ENCODE measurements at regions not wholly inside any gene's neighbourhood (a gene's known extent, or its start where the extent isn't known, plus 50 kb on each side); places are given as distances from the start of the nearest gene placed in this dataset.

DNA sequence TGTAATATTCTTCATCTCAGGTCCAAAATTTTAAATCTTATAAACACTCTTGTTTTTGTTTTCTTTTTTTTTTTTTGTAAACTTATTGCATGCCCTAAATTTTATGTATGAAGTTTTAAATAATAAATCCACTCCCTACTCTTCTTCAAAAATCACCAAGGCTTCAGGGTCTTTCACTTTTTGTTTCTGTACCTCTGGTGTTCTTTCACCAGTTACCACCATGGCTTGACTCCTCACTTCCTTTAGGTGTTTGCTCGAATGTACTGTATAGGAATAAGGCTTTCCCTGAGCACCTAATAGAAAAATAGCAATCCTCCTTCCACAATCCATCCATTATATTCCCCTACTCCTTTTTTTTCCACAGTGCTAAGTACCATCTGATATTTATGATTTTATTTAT is 962.8 kb upstream of the POT1 start:
- POLR2A ChIA-PET, result no interaction called here
- no peak overlapping the region for H3K4me3 Mint-ChIP-seq (ENCODE audit: unreplicated experiment)

DNA sequence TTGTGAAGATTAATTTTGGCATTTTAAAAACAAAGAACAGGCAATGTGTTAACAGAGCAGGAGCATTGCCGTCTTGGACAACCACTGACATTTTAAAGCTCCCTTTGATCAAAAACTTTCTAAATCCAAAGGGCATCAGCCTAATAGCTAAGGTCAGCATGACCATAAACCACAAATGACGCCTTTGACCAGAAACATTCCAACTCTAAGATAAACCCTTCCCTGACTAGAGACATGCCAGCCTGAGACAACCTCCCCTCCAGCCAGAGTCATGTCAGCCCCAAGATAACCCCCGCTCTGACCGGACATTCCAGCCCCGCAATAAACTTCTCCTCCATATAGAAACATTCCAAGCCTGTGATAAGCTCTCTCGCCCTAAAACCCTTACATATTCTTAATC is 949.4 kb upstream of the POT1 start:
- CTCF ChIA-PET, result no interaction called here
- Mint-ChIP-seq H3K36me3 (ENCODE audit: insufficient read depth, unreplicated experiment) (no peaks in the 10 kb centered on the region), H3K9me3 (ENCODE audit: unreplicated experiment) (no peaks in the 10 kb centered on the region), H3K27me3 (ENCODE audit: insufficient read depth, unreplicated experiment) (no peaks in the 10 kb centered on the region), H3K27ac (ENCODE audit: unreplicated experiment) (no peak overlapping the region), H3K4me1 (ENCODE audit: low read depth, unreplicated experiment) (no peaks in the 10 kb centered on the region), H3K4me3 (ENCODE audit: unreplicated experiment) (no peak overlapping the region)
- TF ChIP-seq, protein P1, sequence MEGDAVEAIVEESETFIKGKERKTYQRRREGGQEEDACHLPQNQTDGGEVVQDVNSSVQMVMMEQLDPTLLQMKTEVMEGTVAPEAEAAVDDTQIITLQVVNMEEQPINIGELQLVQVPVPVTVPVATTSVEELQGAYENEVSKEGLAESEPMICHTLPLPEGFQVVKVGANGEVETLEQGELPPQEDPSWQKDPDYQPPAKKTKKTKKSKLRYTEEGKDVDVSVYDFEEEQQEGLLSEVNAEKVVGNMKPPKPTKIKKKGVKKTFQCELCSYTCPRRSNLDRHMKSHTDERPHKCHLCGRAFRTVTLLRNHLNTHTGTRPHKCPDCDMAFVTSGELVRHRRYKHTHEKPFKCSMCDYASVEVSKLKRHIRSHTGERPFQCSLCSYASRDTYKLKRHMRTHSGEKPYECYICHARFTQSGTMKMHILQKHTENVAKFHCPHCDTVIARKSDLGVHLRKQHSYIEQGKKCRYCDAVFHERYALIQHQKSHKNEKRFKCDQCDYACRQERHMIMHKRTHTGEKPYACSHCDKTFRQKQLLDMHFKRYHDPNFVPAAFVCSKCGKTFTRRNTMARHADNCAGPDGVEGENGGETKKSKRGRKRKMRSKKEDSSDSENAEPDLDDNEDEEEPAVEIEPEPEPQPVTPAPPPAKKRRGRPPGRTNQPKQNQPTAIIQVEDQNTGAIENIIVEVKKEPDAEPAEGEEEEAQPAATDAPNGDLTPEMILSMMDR (IDR thresholded peaks at IDR 0.05; ENCODE audit: insufficient read depth in 1 of 2, low read depth in 1 of 2, low read length in 1 of 2, severe bottlenecking in 1 of 2, unreplicated experiment in 1 of 2), result no peak
- POLR2A ChIA-PET, result no interaction called here
- Histone ChIP-seq H3K4me1 (peaks cover 10% of the 10 kb centered on the region), H3K9me3 (peaks cover 13% of the 10 kb centered on the region), H3K4me3 (ENCODE audit: low read depth, low read length) (no peak overlapping the region), H3K36me3 (ENCODE audit: control insufficient read depth, insufficient read depth, low read length) (no peaks in the 10 kb centered on the region), H3K27me3 (replicated peaks; ENCODE audit: control insufficient read depth, insufficient read depth, low read length) (no peaks in the 10 kb centered on the region)
- peak; percentile 59 to 79 for DNase-seq
- intact Hi-C loops (cut with micrococcal nuclease; ENCODE audit: unreplicated experiment), result no loop called here
- BruUV-seq (replicated peaks), result no TSS peak

More for the DNA sequence above, 962.8 kb upstream of the POT1 start:
- Histone ChIP-seq H3K27me3 (replicated peaks; ENCODE audit: control insufficient read depth, insufficient read depth, low read length) (no peaks in the 10 kb centered on the region), H3K4me1 (no peaks in the 10 kb centered on the region), H3K36me3 (ENCODE audit: control insufficient read depth, insufficient read depth, low read length) (no peaks in the 10 kb centered on the region), H3K9me3 (no peaks in the 10 kb centered on the region), H3K4me3 (ENCODE audit: low read depth, low read length) (no peak overlapping the region)
- Mint-ChIP-seq H3K9me3 (ENCODE audit: unreplicated experiment) (peaks cover 10% of the 10 kb centered on the region), H3K27ac (ENCODE audit: unreplicated experiment) (no peak overlapping the region), H3K36me3 (ENCODE audit: insufficient read depth, unreplicated experiment) (peaks cover 5% of the 10 kb centered on the region), H3K27me3 (ENCODE audit: insufficient read depth, unreplicated experiment) (peaks cover 2% of the 10 kb centered on the region), H3K4me1 (ENCODE audit: low read depth, unreplicated experiment) (no peaks in the 10 kb centered on the region)
- TF ChIP-seq, protein P1 (IDR thresholded peaks at IDR 0.05; ENCODE audit: insufficient read depth in 1 of 2, low read depth in 1 of 2, low read length in 1 of 2, severe bottlenecking in 1 of 2, unreplicated experiment in 1 of 2), result no peak
- BruUV-seq (replicated peaks), result no TSS peak
- no peak for DNase-seq
- CTCF ChIA-PET, result no interaction called here
- intact Hi-C loops (cut with micrococcal nuclease; ENCODE audit: unreplicated experiment), result no loop called here

DNA sequence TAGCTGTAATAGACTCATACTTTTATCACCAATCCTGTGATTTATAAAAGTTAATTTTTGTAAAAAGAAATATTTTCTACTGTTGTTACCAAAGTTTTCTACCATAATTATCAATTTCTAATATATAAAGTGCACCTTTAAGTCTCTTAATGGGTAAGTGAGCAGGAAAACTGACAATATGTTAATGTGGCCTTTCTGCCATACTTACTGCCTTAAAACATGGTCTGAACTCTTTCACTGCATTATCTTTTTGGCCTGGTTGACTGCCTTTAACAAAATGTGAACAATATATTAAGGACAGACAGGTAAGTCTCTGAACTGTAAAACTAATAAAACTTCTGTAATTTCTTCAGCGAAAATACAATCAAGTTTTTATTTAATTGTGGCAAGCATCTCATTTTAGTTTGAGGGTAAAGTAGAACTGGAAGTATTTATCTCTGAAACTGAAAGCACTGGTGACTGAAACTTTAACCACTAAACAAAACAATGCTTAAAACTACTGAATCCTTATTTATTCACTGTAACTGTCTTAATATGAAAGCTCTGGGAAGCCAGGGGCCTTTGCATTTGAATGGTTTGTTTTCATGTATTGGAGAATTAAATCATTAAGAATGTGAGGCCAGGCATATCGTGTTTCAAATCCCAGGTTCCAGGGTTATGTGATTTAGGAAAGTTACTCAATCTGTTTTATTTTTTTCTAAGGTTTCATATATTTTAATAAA is 948.8 kb upstream of the POT1 start:
- Mint-ChIP-seq H3K4me1 (ENCODE audit: low read depth, unreplicated experiment) (no peaks in the 10 kb centered on the region), H3K9me3 (ENCODE audit: unreplicated experiment) (no peaks in the 10 kb centered on the region), H3K27ac (ENCODE audit: unreplicated experiment) (no peak overlapping the region), H3K36me3 (ENCODE audit: insufficient read depth, unreplicated experiment) (no peaks in the 10 kb centered on the region), H3K27me3 (ENCODE audit: insufficient read depth, unreplicated experiment) (no peaks in the 10 kb centered on the region), H3K4me3 (ENCODE audit: unreplicated experiment) (no peak overlapping the region)
- ChIA-PET CTCF (no interaction called here), POLR2A (no interaction called here)
- no TSS peak for BruUV-seq (replicated peaks)
- intact Hi-C loops (cut with micrococcal nuclease; ENCODE audit: unreplicated experiment), result no loop called here
- Histone ChIP-seq H3K27me3 (replicated peaks; ENCODE audit: control insufficient read depth, insufficient read depth, low read length) (no peaks in the 10 kb centered on the region), H3K4me3 (ENCODE audit: low read depth, low read length) (no peak overlapping the region), H3K4me1 (peaks cover 10% of the 10 kb centered on the region), H3K36me3 (ENCODE audit: control insufficient read depth, insufficient read depth, low read length) (no peaks in the 10 kb centered on the region), H3K9me3 (peaks cover 13% of the 10 kb centered on the region)
- no peak for DNase-seq
- TF ChIP-seq, protein P1 (IDR thresholded peaks at IDR 0.05; ENCODE audit: insufficient read depth in 1 of 2, low read depth in 1 of 2, low read length in 1 of 2, severe bottlenecking in 1 of 2, unreplicated experiment in 1 of 2), result no peak

Data from Caco-2 (cell line).